ENCODE measurements at regions not wholly inside any gene's neighbourhood (a gene's known extent, or its start where the extent isn't known, plus 50 kb on each side); places are given as distances from the start of the nearest gene placed in this dataset.

GRCh38 chr22:22371031-22371541 lies 126.5 kb downstream of the VPREB1 start:
- TF ChIP-seq POLR2AphosphoS5 (IDR thresholded peaks at IDR 0.05; ENCODE audit: borderline replicate concordance, low read depth, low read length) (no peak), EZH2 (IDR thresholded peaks at IDR 0.05) (no peak), FOXP2 (optimal IDR thresholded peaks at IDR 0.05; ENCODE audit: control extremely low read depth, extremely low read length, insufficient read depth) (no peak)

All from SK-N-MC (cell line).